ENCODE measurements at regions not wholly inside any gene's neighbourhood (a gene's known extent, or its start where the extent isn't known, plus 50 kb on each side); places are given as distances from the start of the nearest gene placed in this dataset.
A peak's percentile ranks its signal among the peaks of the same experiment; 100 is the strongest.

DNA sequence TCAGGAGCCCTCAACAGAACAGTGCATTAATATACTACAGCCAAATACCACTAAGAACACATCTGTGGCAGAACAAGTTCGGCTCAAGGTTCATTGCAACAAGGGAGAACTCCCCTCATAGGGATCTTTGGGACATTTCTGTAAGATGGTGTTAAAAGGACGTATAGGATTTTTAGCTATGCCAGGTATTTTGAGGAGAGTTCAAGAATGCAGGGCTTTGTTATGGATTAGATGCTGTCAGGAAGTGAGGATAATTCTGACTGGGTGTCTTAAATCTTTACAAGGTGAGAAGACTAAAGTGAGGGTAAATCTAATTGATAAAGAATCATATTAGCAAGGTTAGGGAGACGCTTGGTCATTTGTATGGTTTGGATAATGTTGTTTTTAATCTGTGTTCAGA is 83.7 kb upstream of the AHI1 start:
- H3K4me3 Mint-ChIP-seq: no peak overlapping the region
- intact Hi-C loops (cut with DNase I, micrococcal nuclease): no loop called here
- ATAC-seq: no peak
- H3K27ac Mint-ChIP-seq: no peak overlapping the region
- H3K9me3 Mint-ChIP-seq (ENCODE audit: low read depth): no peaks in the 10 kb centered on the region
- no peak for DNase-seq
- CTCF ChIA-PET: interaction anchor here (0.7 to 1.2 kb wide), 4 partner anchors 9 to 111 kb away, joined by 3 to 4 read pairs (median 3); no protein-coding TSS in a partner anchor
- POLR2A ChIA-PET: no interaction called here
- H3K36me3 Mint-ChIP-seq (ENCODE audit: low read depth): no peaks in the 10 kb centered on the region
- peaks cover 29% of the 10 kb centered on the region for H3K4me1 Mint-ChIP-seq
- H3K27me3 Mint-ChIP-seq: no peaks in the 10 kb centered on the region

DNA sequence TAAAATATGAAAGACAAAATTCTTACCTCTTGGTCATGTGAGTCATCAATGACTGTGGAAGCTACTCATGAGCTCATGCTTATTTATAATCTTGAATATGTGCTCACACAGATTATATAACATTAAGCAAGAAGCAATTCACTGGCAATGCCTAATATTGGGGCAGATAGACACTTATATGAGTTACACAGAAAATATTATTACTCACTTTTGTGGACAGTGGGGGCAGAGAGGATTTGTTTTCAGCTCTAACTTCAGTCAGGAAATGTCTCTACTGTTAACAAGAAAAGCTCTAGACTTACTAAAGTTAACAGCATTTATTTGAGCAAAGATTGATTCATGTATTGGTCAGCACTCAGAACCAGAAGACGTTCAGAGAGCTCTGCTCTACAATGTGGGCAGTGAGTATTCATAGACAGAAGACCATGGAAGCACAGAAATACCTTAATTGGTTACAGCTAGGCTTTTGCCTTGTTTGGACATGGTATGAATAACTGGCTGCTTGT is 85.8 kb upstream of the AHI1 start:
- DNase-seq (no peak), ATAC-seq (peak; percentile 53)
- peaks cover 4% of the 10 kb centered on the region for H3K9me3 Mint-ChIP-seq (ENCODE audit: low read depth)
- no peaks in the 10 kb centered on the region for H3K27me3 Mint-ChIP-seq
- peaks cover 21% of the 10 kb centered on the region for H3K4me1 Mint-ChIP-seq
- peaks cover 4% of the 10 kb centered on the region for H3K36me3 Mint-ChIP-seq (ENCODE audit: low read depth)
- ChIA-PET CTCF (interaction anchor here (0.7 to 1.2 kb wide), 3 partner anchors 10 to 15 kb away, joined by 3 to 4 read pairs (median 3); no protein-coding TSS in a partner anchor), POLR2A (no interaction called here)
- no peak overlapping the region for H3K4me3 Mint-ChIP-seq
- intact Hi-C loops (cut with DNase I, micrococcal nuclease): no loop called here
- peak overlapping the region; percentile 14 for H3K27ac Mint-ChIP-seq

DNA sequence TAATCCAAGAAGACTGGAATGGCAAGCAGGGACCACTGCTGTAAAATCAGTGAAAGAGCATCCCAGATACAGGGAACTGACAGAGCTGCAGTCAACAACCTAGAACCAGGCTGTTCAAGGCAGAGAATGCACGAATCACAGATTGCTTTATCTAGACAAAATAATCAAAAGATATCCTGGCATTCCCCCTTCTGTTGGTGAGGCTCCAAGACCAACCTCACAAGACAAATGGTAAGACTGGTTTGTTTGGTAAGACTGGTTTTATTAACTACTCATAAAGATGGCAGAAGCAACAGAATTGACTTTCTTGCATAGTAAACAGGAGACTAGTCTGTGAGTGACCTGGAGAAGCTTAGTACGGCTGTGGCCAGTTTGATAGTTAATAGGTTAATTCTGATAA is 88.8 kb upstream of the AHI1 start:
- Mint-ChIP-seq H3K27me3 (no peaks in the 10 kb centered on the region), H3K9me3 (ENCODE audit: low read depth) (peaks cover 11% of the 10 kb centered on the region), H3K4me1 (peaks cover 21% of the 10 kb centered on the region), H3K4me3 (no peak overlapping the region), H3K27ac (peak overlapping the region; percentile 74), H3K36me3 (ENCODE audit: low read depth) (peaks cover 12% of the 10 kb centered on the region)
- ATAC-seq: peak; percentile 13
- ChIA-PET CTCF (interaction anchor here (1.1 to 1.8 kb wide), 5 partner anchors 9 to 50 kb away, joined by 4 to 5 read pairs (median 4); no protein-coding TSS in a partner anchor), POLR2A (interaction anchor here (1.1 to 1.2 kb wide), 2 partner anchors 9 to 13 kb away, joined by 3 to 6 read pairs; no protein-coding TSS in a partner anchor)
- no peak for DNase-seq
- intact Hi-C loops (cut with DNase I, micrococcal nuclease): no loop called here

DNA sequence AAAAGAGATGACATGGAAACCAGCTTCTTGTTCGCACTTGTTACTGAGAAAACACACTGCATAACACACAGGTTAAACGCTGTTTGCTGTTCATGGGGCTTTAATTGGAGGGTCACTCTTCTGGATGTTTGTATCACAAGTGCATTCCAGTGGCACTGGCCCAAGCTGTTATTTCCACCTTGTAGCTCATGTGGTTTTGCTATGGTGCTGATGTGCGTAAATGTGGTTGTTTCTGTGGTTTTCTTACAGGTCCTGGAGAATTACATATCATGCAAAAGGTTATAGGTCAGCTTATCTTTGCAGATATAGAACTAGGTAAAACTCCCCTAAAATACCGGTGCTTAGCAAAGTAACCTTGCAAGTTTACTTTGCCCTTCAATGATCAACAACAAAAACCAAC is 89.3 kb upstream of the AHI1 start:
- H3K9me3 Mint-ChIP-seq (ENCODE audit: low read depth): peaks cover 11% of the 10 kb centered on the region
- DNase-seq (peak; percentile 48), ATAC-seq (peak; percentile 56)
- H3K36me3 Mint-ChIP-seq (ENCODE audit: low read depth): peaks cover 12% of the 10 kb centered on the region
- H3K27me3 Mint-ChIP-seq: no peaks in the 10 kb centered on the region
- CTCF ChIA-PET: interaction anchor here (1.1 to 1.8 kb wide), 5 partner anchors 10 to 51 kb away, joined by 4 to 5 read pairs (median 4); no protein-coding TSS in a partner anchor
- intact Hi-C loops (cut with DNase I, micrococcal nuclease): no loop called here
- peak overlapping the region; percentile 74 for H3K27ac Mint-ChIP-seq
- peaks cover 21% of the 10 kb centered on the region for H3K4me1 Mint-ChIP-seq
- POLR2A ChIA-PET: interaction anchor here (1.1 to 1.2 kb wide), 2 partner anchors 10 to 13 kb away, joined by 3 to 6 read pairs; no protein-coding TSS in a partner anchor
- no peak overlapping the region for H3K4me3 Mint-ChIP-seq

DNA sequence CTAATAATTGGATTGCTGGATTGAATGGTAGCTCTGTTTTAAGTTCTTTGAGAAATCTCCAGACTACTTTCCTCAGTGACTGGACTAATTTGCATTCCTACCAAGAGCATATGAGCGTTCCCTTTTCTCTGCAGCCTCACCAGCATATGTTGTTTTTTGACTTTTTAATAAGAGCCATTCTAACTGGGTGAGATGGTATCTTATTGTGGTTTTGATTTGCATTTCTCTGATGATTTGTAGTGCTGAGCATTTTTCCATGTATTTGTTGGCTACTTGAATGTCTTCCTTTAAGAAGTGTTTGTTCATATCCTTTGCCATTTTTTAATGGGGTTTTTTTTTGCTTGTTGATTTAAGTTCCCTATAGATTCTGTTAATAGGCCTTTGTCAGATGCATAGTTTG is 94.7 kb upstream of the AHI1 start:
- ChIA-PET CTCF (interaction anchor here (1.1 kb wide), 1 partner anchor 9 kb away, joined by 3 read pairs; no protein-coding TSS in a partner anchor), POLR2A (no interaction called here)
- intact Hi-C loops (cut with DNase I, micrococcal nuclease): loop anchor here in 1 of 2 experiments (5.0 kb wide), 1 partner anchor 50 kb away; no protein-coding TSS in a partner anchor
- Mint-ChIP-seq H3K27ac (no peak overlapping the region), H3K9me3 (ENCODE audit: low read depth) (peaks cover 12% of the 10 kb centered on the region), H3K27me3 (no peaks in the 10 kb centered on the region), H3K4me3 (no peak overlapping the region), H3K36me3 (ENCODE audit: low read depth) (peaks cover 12% of the 10 kb centered on the region), H3K4me1 (peaks cover 4% of the 10 kb centered on the region)
- ATAC-seq: no peak
- no peak for DNase-seq

DNA sequence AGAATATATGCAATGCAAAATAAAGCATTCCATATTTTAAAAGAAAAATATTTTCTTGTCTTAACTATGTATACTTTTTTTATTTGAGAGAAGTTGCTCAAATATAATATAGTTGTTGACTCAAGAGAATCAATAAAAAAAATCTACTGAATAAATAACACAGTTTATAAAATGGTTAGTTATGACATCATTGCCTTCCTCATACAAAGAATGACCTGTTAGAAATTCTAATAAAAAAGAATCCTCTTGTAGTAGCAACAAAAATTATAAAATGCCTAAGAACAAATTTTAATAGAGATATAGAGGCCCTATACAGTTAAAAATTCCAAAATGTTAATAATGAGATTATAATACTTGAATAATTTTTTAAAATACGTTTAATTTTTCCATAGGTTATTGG is 96.5 kb upstream of the AHI1 start:
- no peak for DNase-seq
- intact Hi-C loops (cut with DNase I, micrococcal nuclease): loop anchor here in 1 of 2 experiments (5.0 kb wide), 1 partner anchor 48 kb away; no protein-coding TSS in a partner anchor
- Mint-ChIP-seq H3K4me1 (peaks cover 7% of the 10 kb centered on the region), H3K27ac (no peak overlapping the region), H3K9me3 (ENCODE audit: low read depth) (peaks cover 10% of the 10 kb centered on the region), H3K36me3 (ENCODE audit: low read depth) (peaks cover 2% of the 10 kb centered on the region), H3K27me3 (no peaks in the 10 kb centered on the region), H3K4me3 (no peak overlapping the region)
- CTCF ChIA-PET: no interaction called here
- POLR2A ChIA-PET: interaction anchor here (0.6 kb wide), 1 partner anchor 11 kb away, joined by 3 read pairs; no protein-coding TSS in a partner anchor
- no peak for ATAC-seq

DNA sequence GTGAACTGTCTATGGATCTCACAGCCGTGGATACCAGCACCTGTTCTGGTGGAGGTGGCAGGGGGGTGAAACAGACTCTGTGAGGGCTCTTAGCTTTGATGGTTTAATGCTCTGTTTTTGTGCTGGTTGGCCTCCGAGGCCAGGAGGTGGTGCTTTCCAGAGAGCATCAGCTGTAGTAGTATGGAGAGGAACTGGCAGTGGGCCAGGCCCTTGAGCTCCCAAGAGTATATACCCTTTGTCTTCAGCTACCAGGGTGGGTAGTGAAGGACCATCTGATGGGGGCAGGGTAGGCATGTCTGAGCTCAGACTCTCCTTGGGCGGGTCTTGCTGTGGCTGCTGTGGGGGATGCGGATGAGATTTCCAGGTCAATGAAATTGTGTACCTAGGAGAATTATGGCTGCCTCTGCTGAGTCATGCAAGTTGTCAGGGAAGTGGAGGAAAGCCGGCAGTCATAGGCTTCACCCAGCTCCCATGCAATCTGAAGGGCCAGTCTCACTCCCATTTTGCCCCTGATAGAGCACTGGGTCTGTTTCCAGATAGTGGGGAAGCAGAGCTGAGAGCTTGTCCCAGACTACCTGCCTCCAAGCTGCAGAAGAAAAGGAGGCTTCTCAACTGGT is 102.7 kb upstream of the AHI1 start:
- intact Hi-C loops (cut with DNase I, micrococcal nuclease): no loop called here
- Mint-ChIP-seq H3K36me3 (ENCODE audit: low read depth) (no peaks in the 10 kb centered on the region), H3K27me3 (no peaks in the 10 kb centered on the region), H3K27ac (no peak overlapping the region), H3K9me3 (ENCODE audit: low read depth) (peaks cover 9% of the 10 kb centered on the region), H3K4me3 (no peak overlapping the region), H3K4me1 (peaks cover 16% of the 10 kb centered on the region)
- DNase-seq (no peak), ATAC-seq (no peak)
- ChIA-PET CTCF (interaction anchor here (0.7 kb wide), 2 partner anchors 17 to 733 kb away, joined by 3 read pairs; no protein-coding TSS in a partner anchor), POLR2A (interaction anchor here (0.6 to 1.1 kb wide), 2 partner anchors 13 to 20 kb away, joined by 3 read pairs; no protein-coding TSS in a partner anchor)

DNA sequence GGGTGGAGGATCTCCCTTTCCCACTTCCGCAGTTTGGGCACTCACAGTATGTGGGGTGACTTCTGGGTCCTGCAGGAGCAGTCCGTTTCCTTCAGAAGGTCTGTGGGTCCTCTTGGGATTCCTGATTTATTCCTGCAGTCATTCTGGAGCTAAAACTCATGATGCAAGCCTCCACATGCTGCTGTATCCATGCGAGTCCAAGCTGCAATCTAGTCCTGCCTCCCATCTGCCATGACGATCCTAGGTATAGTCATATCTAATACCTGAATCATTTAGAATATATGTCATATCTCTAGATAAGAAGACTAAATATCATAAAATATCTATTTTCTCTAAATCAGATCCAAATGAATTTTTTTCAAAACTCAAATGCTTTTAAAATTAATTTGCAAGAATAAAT is 103.4 kb upstream of the AHI1 start:
- Mint-ChIP-seq H3K27ac (no peak overlapping the region), H3K4me1 (peaks cover 23% of the 10 kb centered on the region), H3K9me3 (ENCODE audit: low read depth) (peaks cover 9% of the 10 kb centered on the region), H3K36me3 (ENCODE audit: low read depth) (no peaks in the 10 kb centered on the region), H3K4me3 (no peak overlapping the region), H3K27me3 (no peaks in the 10 kb centered on the region)
- ATAC-seq: no peak
- no peak for DNase-seq
- ChIA-PET CTCF (no interaction called here), POLR2A (no interaction called here)
- intact Hi-C loops (cut with DNase I, micrococcal nuclease): no loop called here

DNA sequence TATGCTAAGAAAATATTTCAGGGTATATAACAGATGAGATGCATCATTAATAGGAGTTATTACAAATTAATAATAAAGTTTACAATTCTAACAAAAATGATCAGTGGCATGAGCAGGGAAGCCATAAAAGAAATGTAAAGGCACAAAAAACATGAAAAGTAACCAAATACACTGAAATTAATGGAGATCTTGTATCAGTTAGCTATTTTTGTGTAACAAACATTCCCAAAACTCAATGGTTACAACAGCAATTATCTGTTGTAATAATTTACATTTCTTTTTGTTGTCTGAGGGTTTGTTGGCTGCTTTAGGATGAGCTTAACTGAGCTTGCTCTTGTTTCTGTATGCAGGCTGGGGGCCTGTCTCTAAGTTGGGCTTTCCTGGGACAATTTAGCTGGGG is 104.3 kb upstream of the AHI1 start:
- H3K36me3 Mint-ChIP-seq (ENCODE audit: low read depth): no peaks in the 10 kb centered on the region
- DNase-seq (no peak), ATAC-seq (no peak)
- peaks cover 30% of the 10 kb centered on the region for H3K4me1 Mint-ChIP-seq
- intact Hi-C loops (cut with DNase I, micrococcal nuclease): no loop called here
- no peak overlapping the region for H3K4me3 Mint-ChIP-seq
- no peak overlapping the region for H3K27ac Mint-ChIP-seq
- peaks cover 9% of the 10 kb centered on the region for H3K9me3 Mint-ChIP-seq (ENCODE audit: low read depth)
- POLR2A ChIA-PET: no interaction called here
- CTCF ChIA-PET: no interaction called here
- H3K27me3 Mint-ChIP-seq: no peaks in the 10 kb centered on the region

DNA sequence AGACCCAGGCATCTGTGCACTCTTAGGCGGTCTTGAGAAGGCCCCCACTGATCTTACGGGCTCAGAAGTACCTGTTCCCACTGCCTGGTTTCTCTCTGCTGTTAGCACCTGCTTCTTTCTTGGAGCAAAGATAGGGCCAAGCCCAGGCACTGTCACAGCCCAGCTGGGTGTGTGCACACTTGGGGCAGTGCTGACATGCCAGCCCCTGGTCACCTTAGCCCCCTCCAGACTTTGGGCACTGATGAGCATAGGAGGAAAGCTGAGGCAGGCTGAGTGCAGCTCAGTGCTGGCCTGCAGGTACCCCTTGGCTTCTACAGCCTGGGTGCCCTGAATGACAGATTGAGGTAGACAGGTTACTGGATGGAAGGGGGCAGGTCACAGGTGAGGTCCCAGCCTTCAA is 105.7 kb upstream of the AHI1 start:
- Mint-ChIP-seq H3K4me3 (no peak overlapping the region), H3K4me1 (peaks cover 30% of the 10 kb centered on the region), H3K27me3 (no peaks in the 10 kb centered on the region), H3K9me3 (ENCODE audit: low read depth) (peaks cover 2% of the 10 kb centered on the region), H3K36me3 (ENCODE audit: low read depth) (no peaks in the 10 kb centered on the region), H3K27ac (no peak overlapping the region)
- ChIA-PET POLR2A (no interaction called here), CTCF (no interaction called here)
- ATAC-seq (no peak), DNase-seq (no peak)
- intact Hi-C loops (cut with DNase I, micrococcal nuclease): no loop called here

DNA sequence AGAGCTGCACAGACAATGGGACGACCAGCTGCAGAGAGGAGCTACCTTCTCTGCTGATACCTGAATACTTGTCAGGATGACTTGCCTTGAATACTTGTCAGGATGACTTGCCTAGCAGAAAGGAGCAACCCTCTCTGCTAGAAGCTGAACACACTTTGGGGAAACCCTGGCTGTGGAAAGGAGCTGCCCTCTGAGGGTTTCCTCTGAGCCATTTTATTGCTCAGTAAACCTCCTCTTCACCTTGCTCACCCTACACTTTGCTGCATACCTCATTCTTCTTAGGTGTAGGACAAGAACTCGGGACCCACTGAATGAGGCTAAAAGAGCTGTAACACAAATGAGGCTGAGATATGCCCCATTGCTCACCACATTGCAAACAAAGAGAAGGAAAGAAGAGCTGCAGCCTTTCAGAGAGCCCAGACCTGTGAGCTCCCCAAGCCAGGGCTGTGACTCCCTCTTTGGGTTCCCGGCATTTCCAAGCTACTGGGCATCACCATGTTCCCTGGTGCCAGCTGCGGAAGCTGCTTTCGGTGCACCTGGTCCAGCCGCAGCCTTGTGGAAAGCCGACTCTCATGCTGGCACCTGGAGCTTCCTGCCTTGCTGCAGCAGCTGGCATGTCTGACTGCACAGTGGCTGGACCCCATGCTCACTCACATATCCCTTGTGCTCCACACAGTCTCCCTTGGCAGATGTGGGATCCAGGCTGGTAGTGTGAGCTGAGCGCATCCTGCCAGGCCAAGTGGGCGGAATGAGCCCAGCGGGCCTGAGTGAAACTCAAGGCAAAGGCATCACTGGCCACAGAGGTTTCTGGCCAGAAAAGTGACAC is 106.7 kb upstream of the AHI1 start:
- POLR2A ChIA-PET: interaction anchor here (1.2 kb wide), 1 partner anchor 20 kb away, joined by 3 read pairs; no protein-coding TSS in a partner anchor
- H3K36me3 Mint-ChIP-seq (ENCODE audit: low read depth): no peaks in the 10 kb centered on the region
- H3K9me3 Mint-ChIP-seq (ENCODE audit: low read depth): peaks cover 2% of the 10 kb centered on the region
- DNase-seq (no peak), ATAC-seq (peak; percentile 34)
- intact Hi-C loops (cut with DNase I, micrococcal nuclease): no loop called here
- H3K27me3 Mint-ChIP-seq: no peaks in the 10 kb centered on the region
- no peak overlapping the region for H3K4me3 Mint-ChIP-seq
- H3K27ac Mint-ChIP-seq: peak overlapping the region; percentile 76
- CTCF ChIA-PET: interaction anchor here (1.2 kb wide), 1 partner anchor 29 kb away, joined by 3 read pairs; no protein-coding TSS in a partner anchor
- peaks cover 30% of the 10 kb centered on the region for H3K4me1 Mint-ChIP-seq

All from activated CD4-positive, alpha-beta T cell treated with anti-CD3 and anti-CD28 coated beads for 36 hours (primary cell).